ENCODE measurements at regions not wholly inside any gene's neighbourhood (a gene's known extent, or its start where the extent isn't known, plus 50 kb on each side); places are given as distances from the start of the nearest gene placed in this dataset.

GRCh38 chr1:30102605-30103004 is 620.8 kb downstream of the MATN1 start:
- no TSS peak for BruUV-seq (replicated peaks)
- CTCF ChIA-PET: interaction anchor here (1.3 to 1.7 kb wide), 2 partner anchors 9 to 399 kb away, joined by 3 to 8 read pairs; no protein-coding TSS in a partner anchor

GRCh38 chr1:30101487-30102227 is 621.7 kb downstream of the MATN1 start:
- DNase-seq (ENCODE audit: low read depth, low spot score): no peak
- Histone ChIP-seq H3K9me2 (ENCODE audit: insufficient read depth) (no peaks in the 10 kb centered on the region), H3K4me1 (ENCODE audit: control insufficient read depth in 1 of 2, insufficient read depth in 2 of 2, low read length in 2 of 2) (peaks cover 0 to 4% of the 10 kb centered on the region in 2 experiments; a peak in 1 of 4 replicates), H3K4me3 (replicated peaks in 1 of 2; ENCODE audit: low read depth in 1 of 2, low read length in 2 of 2) (no peak overlapping the region), H3K79me2 (ENCODE audit: insufficient read depth, low read length) (no peaks in the 10 kb centered on the region), H3K36me3 (ENCODE audit: control insufficient read depth in 1 of 2, insufficient read depth in 2 of 2, low read length in 2 of 2) (no peaks in the 10 kb centered on the region), H3K9me3 (ENCODE audit: control insufficient read depth in 1 of 2, insufficient read depth in 1 of 2, low read depth in 1 of 2, low read length in 2 of 2) (no peaks in the 10 kb centered on the region), H4K20me1 (ENCODE audit: insufficient read depth) (no peaks in the 10 kb centered on the region), H3K27me3 (ENCODE audit: insufficient read depth, low read length) (peaks cover 7% of the 10 kb centered on the region; the same call in 1 of the 2 replicates), H3K4me2 (ENCODE audit: low read length) (peak overlapping the region; percentile 18; the same call in 1 of the 2 replicates), H2AFZ (ENCODE audit: low read depth, low read length, poor library complexity, severe bottlenecking) (no peak overlapping the region), H3K27ac (ENCODE audit: low read depth, low read length) (no peak overlapping the region), H3K9ac (ENCODE audit: low read length) (no peak overlapping the region)
- intact Hi-C loops (cut with micrococcal nuclease): no loop called here
- ATAC-seq: peak; percentile 87
- ChIA-PET CTCF (interaction anchor here (0.9 to 1.7 kb wide), 3 partner anchors 10 to 398 kb away, joined by 3 to 8 read pairs (median 3); no protein-coding TSS in a partner anchor), POLR2A (no interaction called here), RAD21 (ENCODE audit: low non-redundant PET in 1 of 2, low total read pairs in 2 of 2, uncharacterized antibody in 2 of 2, unreplicated experiment in 2 of 2) (interaction anchor here in 1 of 2 experiments (0.6 kb wide), 1 partner anchor 10 kb away, joined by 5 read pairs; no protein-coding TSS in a partner anchor)
- BruUV-seq (replicated peaks): no TSS peak
- TF ChIP-seq, protein P1, sequence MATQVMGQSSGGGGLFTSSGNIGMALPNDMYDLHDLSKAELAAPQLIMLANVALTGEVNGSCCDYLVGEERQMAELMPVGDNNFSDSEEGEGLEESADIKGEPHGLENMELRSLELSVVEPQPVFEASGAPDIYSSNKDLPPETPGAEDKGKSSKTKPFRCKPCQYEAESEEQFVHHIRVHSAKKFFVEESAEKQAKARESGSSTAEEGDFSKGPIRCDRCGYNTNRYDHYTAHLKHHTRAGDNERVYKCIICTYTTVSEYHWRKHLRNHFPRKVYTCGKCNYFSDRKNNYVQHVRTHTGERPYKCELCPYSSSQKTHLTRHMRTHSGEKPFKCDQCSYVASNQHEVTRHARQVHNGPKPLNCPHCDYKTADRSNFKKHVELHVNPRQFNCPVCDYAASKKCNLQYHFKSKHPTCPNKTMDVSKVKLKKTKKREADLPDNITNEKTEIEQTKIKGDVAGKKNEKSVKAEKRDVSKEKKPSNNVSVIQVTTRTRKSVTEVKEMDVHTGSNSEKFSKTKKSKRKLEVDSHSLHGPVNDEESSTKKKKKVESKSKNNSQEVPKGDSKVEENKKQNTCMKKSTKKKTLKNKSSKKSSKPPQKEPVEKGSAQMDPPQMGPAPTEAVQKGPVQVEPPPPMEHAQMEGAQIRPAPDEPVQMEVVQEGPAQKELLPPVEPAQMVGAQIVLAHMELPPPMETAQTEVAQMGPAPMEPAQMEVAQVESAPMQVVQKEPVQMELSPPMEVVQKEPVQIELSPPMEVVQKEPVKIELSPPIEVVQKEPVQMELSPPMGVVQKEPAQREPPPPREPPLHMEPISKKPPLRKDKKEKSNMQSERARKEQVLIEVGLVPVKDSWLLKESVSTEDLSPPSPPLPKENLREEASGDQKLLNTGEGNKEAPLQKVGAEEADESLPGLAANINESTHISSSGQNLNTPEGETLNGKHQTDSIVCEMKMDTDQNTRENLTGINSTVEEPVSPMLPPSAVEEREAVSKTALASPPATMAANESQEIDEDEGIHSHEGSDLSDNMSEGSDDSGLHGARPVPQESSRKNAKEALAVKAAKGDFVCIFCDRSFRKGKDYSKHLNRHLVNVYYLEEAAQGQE (IDR thresholded peaks at IDR 0.05; ENCODE audit: low read depth): no peak
- TF ChIP-seq ZFX (IDR thresholded peaks at IDR 0.05) (no peak), CBX3 (IDR thresholded peaks at IDR 0.05; ENCODE audit: low read depth) (no peak), SIN3A (IDR thresholded peaks at IDR 0.05; ENCODE audit: low read depth) (no peak), ELF1 (IDR thresholded peaks at IDR 0.05; ENCODE audit: borderline replicate concordance, low read depth) (no peak), EZH2 (IDR thresholded peaks at IDR 0.05) (no peak), ZNF274 (IDR thresholded peaks at IDR 0.05; ENCODE audit: low read depth, low read length) (no peak), POLR2AphosphoS5 (IDR thresholded peaks at IDR 0.05; ENCODE audit: low read depth, low read length) (no peak), CEBPB (IDR thresholded peaks at IDR 0.05; ENCODE audit: low read depth) (no peak), FOSL1 (IDR thresholded peaks at IDR 0.05; ENCODE audit: low read depth) (no peak), RAD21 (IDR thresholded peaks at IDR 0.05; ENCODE audit: low read depth) (no peak)
- TF ChIP-seq, protein P2, sequence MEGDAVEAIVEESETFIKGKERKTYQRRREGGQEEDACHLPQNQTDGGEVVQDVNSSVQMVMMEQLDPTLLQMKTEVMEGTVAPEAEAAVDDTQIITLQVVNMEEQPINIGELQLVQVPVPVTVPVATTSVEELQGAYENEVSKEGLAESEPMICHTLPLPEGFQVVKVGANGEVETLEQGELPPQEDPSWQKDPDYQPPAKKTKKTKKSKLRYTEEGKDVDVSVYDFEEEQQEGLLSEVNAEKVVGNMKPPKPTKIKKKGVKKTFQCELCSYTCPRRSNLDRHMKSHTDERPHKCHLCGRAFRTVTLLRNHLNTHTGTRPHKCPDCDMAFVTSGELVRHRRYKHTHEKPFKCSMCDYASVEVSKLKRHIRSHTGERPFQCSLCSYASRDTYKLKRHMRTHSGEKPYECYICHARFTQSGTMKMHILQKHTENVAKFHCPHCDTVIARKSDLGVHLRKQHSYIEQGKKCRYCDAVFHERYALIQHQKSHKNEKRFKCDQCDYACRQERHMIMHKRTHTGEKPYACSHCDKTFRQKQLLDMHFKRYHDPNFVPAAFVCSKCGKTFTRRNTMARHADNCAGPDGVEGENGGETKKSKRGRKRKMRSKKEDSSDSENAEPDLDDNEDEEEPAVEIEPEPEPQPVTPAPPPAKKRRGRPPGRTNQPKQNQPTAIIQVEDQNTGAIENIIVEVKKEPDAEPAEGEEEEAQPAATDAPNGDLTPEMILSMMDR (IDR thresholded peaks at IDR 0.05 in 2 of 3, conservative IDR thresholded peaks at IDR 0.05 in 1 of 3; ENCODE audit: borderline replicate concordance in 1 of 3, insufficient read depth in 1 of 3, low read depth in 2 of 3, low read length in 2 of 3): no peak

More at GRCh38 chr1:30102605-30103004, 620.8 kb downstream of the MATN1 start:
- Histone ChIP-seq H3K9me3 (ENCODE audit: control insufficient read depth in 1 of 2, insufficient read depth in 1 of 2, low read depth in 1 of 2, low read length in 2 of 2) (no peaks in the 10 kb centered on the region), H3K9me2 (ENCODE audit: insufficient read depth) (no peaks in the 10 kb centered on the region), H3K79me2 (ENCODE audit: insufficient read depth, low read length) (no peaks in the 10 kb centered on the region), H3K27me3 (ENCODE audit: insufficient read depth, low read length) (peaks cover 16% of the 10 kb centered on the region), H3K4me2 (ENCODE audit: low read length) (no peak overlapping the region), H3K36me3 (ENCODE audit: control insufficient read depth in 1 of 2, insufficient read depth in 2 of 2, low read length in 2 of 2) (no peaks in the 10 kb centered on the region), H3K27ac (ENCODE audit: low read depth, low read length) (no peak overlapping the region), H4K20me1 (ENCODE audit: insufficient read depth) (no peaks in the 10 kb centered on the region), H3K9ac (ENCODE audit: low read length) (no peak overlapping the region), H3K4me1 (ENCODE audit: control insufficient read depth in 1 of 2, insufficient read depth in 2 of 2, low read length in 2 of 2) (peaks cover 0 to 4% of the 10 kb centered on the region in 2 experiments; a peak in 1 of 4 replicates), H2AFZ (ENCODE audit: low read depth, low read length, poor library complexity, severe bottlenecking) (no peak overlapping the region), H3K4me3 (replicated peaks in 1 of 2; ENCODE audit: low read depth in 1 of 2, low read length in 2 of 2) (no peak overlapping the region)
- TF ChIP-seq POLR2A (IDR thresholded peaks at IDR 0.05; ENCODE audit: borderline replicate concordance, extremely low read depth, insufficient read depth, insufficient read length): no peak
- RAD21 ChIA-PET (ENCODE audit: low non-redundant PET in 1 of 2, low total read pairs in 2 of 2, uncharacterized antibody in 2 of 2, unreplicated experiment in 2 of 2): no interaction called here
- intact Hi-C loops (cut with micrococcal nuclease): no loop called here
- ATAC-seq (no peak), DNase-seq (ENCODE audit: low read depth, low spot score) (no peak)
- POLR2A ChIA-PET: no interaction called here

Data from HCT116 (cell line).